ENCODE measurements at regions not wholly inside any gene's neighbourhood (a gene's known extent, or its start where the extent isn't known, plus 50 kb on each side); places are given as distances from the start of the nearest gene placed in this dataset.

DNA sequence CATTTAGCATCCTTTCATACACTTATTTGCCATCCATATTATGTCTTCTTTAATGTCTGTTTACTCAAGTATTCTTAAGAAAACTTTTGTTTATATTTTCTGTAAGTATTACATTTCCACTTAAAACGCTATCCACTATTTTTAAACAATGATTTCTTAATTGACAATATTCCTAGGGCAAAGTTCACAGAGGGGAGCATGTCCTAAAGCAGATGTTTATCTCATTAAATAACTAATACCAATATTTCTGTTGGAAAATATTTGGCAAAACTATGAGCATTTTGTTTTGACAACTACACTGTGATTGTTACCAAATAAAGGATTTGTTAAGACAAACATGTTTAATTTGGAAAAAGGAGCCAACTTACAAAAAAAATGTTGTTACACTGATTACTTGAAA lies 643.3 kb downstream of the SLITRK5 start:
- TF ChIP-seq, protein P1, sequence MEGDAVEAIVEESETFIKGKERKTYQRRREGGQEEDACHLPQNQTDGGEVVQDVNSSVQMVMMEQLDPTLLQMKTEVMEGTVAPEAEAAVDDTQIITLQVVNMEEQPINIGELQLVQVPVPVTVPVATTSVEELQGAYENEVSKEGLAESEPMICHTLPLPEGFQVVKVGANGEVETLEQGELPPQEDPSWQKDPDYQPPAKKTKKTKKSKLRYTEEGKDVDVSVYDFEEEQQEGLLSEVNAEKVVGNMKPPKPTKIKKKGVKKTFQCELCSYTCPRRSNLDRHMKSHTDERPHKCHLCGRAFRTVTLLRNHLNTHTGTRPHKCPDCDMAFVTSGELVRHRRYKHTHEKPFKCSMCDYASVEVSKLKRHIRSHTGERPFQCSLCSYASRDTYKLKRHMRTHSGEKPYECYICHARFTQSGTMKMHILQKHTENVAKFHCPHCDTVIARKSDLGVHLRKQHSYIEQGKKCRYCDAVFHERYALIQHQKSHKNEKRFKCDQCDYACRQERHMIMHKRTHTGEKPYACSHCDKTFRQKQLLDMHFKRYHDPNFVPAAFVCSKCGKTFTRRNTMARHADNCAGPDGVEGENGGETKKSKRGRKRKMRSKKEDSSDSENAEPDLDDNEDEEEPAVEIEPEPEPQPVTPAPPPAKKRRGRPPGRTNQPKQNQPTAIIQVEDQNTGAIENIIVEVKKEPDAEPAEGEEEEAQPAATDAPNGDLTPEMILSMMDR (IDR thresholded peaks at IDR 0.05) = no peak
- TF ChIP-seq POLR2A (IDR thresholded peaks at IDR 0.05) = no peak
